GM19438 (cell line): ENCODE measurements at regions not wholly inside any gene's neighbourhood (a gene's known extent, or its start where the extent isn't known, plus 50 kb on each side); places are given as distances from the start of the nearest gene placed in this dataset.

Experiments used
- ATAC-seq: cut with Tn5 transposase; IDR thresholded peaks from one replicate; pipeline ENCODE4 v1.9.1; 2021; ENCODE audit warnings: low read depth; ENCODE audit not compliant: unreplicated experiment

DNA sequence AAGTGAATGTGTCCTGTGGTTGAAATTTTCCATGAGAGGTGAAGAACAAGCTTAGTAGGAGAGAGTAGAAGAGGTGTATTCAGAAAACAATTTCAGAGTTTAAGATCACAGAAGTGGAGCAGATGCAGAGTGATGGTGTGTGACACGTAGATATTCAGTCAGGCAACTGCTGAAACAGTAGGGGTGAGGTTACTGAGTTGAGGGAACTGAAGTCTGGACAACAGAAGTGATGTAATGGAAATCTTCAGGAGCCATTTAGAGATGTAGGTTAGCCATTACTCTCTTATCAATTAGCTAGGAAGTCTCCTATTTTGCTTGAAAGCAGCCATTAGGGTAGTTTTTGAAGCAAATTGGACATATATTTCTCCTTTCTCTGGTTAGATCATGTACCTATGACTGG, 584.4 kb downstream of the PKHD1 start:
- no peak for ATAC-seq

DNA sequence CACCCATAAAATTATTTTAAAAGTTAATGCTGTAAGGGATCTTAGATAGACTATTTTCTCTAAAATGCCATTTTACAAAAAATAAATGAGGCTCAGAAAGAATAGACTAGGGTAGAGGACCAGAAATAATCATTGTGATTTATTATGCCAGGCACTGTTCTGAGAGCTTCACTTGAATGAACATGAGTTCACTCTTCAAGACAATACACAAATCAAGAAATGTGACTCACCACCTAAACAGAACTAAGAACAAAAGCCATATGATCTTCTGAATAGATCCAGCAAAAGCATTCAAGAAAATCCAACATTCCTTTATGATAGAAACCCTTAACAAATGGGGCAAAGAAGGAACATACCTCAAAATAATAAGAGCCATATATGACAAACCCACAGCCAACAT, 582.0 kb downstream of the PKHD1 start:
- ATAC-seq, result no peak

DNA sequence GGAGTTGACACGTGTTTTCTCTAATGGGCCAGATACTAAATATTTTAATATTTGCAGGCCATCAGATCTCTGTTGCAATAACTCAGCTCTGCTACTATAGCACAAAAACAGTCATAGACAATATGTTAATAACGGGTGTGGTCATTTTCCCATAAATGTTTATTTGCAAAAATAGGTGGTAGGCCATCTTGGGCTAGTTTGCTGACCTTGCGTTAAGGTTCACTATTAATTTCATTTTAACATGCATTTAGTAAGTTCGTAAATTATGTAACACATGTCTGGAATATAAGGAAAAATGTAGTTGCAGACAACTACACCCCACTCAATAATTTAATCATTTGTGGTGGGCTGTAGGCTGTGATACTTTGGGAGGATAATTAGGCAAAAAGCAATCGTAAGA, 577.8 kb downstream of the PKHD1 start:
- no peak for ATAC-seq

DNA sequence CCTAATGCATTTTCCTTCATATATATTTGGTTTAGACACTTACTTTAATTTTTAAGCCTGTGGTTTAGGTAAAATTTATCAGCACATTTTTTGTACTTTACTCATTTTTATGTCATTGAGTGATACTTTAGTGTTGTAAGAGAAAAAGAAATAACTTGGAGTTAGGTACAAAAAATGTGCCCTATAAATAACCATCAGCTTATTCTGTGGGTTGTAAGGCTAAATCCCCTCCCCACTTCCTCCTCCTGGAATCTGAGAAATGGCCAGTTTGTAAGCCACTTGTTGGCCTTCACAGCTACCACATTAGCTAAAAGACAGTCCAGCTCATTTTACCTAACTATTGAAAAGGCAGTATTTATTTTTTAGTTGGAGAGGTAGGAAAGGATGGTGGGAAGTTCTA, 576.3 kb downstream of the PKHD1 start:
- ATAC-seq, result no peak

DNA sequence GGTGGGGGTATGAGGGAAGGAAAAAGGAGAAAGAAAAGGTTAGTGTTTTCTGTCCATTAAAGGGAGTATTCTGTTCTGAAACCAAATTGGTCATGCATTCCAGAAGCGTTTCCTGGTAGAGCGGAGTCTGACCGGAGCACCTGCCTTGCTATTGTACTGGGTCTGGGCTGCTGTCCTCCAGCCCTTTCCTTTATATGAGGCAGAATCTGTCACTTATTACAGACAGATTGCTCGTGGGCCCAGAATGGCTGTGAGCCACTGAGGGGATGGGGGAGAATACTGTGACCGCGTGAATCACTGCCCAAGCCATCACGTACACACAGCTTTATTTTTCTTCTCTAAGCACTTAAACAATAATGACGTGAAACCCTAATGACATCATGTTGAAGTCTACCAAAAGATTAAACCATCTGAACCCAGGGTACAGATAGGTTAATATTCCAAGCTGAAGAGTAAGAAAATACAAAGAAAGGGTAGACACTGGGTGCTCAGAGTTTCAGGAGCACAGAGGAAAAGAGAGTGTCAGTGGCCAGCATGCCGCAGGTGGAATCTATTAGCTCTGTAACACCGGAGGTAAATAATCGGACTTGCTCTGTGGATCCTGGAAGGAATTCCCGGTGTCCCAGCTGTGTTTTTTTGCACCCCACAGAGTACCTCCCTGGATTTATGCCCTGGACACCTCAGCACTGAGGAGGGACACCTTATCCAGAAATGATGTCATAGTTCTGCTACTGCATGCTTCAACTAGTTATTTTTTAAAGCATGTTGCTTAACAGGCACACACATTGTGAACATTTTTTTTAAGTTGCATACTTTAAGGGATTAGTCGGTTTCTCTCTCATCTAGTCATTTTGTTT, 573.3 kb downstream of the PKHD1 start:
- no peak for ATAC-seq

DNA sequence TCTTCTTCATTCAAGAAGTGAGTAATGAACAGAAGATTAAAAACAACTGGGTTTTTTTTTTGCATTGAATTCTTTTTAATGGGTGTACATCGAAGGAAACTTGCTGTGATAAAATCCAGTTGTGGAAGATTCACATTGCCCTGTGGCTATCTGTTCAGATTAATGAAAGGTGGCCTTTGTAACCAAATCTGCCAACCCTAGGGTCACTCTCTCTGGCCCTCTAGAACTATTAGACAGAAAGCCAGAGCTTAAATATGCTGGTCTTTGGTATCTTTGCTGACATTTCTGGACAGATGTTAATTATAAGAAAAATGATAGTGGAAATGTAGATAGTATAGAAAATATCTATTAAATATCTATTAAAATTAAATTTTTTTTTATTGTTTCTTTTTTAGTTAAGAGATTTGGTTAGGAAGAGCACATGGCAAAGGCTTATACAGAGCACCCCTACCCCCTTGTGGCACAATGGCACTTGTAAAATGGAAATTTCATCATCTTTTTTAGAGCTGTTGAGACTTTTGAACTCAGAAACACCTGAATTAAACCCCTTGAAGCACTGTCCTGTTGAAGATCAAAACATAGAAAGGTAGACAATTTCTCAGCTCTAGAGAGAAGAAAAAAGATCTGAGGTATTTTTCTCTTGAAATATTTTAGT, 572.5 kb downstream of the PKHD1 start:
- ATAC-seq, result no peak

DNA sequence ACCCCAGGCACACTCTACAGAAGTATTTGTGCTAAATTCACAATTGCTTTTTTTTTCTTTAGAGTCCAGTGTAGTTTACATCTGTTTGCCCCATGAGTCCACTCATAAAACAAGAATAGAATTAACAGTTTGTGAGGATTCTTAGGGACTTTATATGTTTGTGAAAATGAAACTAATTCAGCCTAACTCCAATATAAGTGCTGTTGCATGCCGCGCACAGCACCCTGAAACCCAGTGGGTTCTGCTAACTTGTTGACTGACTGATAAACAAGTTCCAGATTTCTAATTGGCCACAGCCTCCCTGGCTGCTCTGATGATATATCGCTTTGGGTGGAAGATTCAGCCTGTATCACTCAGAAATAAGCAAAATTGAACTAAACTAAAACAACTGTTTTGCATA, 561.4 kb downstream of the PKHD1 start:
- no peak for ATAC-seq

DNA sequence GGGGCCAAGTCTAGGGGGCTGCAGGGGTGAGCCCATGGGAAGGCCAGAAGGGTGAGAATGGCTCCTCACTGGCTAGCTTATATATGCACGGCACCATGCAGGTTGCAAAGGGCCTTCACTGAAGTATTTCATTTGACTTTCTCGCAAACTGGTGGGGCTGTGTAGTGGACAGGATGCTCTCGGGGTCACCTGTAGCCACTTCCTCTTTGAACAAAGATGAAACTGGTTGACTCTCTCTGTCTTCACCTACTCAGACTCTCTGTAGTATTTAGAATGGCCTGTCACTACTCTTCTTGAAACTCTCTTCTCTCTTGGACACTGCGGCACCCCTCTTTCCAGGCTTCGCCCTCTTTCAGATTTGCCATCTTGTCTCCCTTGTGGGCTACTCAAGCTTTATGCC, 560.5 kb downstream of the PKHD1 start:
- no peak for ATAC-seq

DNA sequence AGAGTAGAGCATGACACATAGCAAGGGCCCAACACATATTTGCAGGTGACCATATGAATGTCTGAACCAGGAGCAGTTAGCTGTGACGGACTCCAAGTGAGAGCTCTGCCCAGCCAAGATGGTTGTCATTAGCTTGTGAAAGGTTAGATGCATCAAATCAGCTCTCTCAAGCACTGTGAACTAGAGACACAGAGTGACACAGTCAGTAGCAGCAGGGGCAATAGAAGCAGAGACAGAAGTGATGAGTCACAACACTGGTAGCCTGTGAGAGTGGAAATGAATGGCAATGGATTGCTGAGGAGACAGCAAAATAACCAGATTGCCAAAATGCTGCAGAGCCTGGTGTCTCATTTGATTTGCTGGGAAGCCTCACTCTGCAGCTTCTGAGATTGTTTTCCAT, 558.9 kb downstream of the PKHD1 start:
- no peak for ATAC-seq

DNA sequence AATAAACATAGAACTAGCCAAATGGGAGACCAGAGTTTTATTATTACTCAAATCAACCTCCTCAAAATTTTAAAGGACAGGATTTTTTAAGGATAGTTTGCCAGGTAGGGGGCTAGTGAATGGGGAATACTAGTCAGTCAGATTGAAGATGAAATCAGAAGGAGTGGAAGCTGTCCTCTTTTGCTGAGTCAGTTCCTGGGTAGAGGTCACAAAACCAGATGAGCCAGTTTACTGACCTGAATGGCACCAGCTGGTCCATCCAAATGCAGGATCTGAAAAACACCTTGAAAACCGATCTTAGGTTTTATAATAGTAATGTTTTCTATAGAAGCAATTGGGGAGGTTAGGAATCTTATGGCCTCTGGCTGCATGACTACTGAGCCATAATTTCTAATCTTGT, 558.2 kb downstream of the PKHD1 start:
- ATAC-seq, result no peak

DNA sequence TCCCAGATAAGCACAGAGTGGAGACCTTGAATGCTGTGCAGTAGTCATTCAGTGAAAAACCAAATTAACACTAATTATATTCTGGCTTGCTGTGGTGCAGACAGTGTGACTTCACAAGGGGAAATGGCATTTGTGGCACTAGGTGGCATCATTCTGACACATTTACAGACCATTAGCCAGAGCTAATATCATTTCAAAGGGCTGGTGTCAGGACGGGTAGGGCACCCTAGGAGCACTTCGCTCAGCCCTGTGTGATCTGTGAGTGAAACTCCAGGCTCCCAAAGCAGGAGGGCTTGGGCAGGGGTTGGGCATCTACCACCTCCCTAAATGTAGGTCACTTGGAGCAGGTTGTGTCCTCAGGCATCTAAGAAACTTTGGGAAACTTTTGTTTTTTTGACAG, 555.8 kb downstream of the PKHD1 start:
- no peak for ATAC-seq

DNA sequence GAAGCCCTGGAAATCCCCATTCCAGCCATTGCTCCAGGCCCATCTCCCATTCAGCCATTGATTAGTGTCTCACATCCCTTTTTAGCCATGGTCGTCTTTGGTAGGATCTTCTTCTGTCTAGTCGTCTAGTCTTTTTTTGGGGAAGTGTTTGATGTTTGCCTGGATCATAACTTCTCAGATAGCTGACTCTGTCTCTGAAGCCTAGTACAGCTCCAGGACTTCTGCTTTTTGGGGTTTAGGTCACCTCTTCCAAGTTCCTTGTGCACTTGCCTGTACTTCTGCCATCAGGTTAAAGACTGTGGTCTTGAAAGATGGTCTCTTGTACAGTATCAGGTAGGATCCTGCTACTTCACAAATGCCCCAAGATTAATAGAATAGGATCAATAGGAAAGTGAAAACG, 553.5 kb downstream of the PKHD1 start:
- ATAC-seq, result no peak

DNA sequence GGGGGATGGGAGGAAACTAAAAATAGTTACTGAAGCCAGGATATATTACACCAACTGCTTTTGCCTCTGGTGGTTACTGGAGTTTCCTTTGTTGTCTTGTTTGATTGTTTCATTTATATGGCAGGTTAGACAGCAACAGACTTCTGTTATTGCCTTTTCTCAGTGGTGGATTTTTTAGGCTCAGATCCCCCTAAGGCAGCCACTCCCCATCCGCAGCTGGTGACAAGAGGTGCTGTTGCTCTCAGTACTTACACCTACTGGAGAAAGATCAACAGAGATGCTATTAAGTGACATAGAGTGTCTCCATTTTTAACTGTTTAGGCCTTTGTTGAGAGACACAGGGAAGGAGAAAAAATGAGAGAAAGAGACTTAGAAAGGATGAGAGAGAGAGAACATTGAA, 552.1 kb downstream of the PKHD1 start:
- ATAC-seq, result no peak

DNA sequence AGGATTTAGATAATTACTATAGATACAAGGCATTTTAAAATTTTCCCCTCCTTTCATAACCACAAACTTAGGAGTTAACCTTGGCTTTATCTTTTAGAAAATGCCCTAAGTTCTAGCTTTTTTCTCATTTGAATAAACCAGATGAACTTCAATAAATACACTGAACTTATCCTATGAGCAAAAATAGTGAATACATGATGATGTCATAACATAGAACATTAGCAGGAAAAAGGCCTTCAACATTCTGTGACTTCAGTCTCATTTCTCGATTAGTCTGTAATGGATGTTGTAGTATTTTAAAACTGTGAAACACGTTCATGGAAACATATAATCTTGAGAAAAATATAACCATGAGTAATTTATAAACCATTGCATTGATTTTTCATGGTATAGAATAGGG, 550.7 kb downstream of the PKHD1 start:
- ATAC-seq, result no peak

DNA sequence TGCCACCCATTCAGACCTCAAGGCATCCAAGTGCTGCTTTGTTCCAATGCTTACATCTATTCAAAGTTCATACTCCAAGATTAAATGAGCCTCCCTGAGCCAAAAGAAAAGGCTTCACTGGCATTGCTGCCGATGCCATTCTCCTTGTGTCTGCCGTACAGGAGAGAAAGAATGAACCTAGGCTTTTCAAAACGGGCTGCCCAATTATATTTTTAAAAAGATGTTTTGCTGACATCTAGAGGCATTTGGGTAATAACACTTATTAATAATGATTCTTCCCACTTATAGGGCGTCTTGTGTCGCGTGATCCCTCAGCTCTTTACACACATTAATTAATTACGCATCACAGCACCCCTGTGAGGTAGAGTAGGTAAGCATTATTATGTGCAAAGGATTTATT, 545.6 kb downstream of the PKHD1 start:
- no peak for ATAC-seq

DNA sequence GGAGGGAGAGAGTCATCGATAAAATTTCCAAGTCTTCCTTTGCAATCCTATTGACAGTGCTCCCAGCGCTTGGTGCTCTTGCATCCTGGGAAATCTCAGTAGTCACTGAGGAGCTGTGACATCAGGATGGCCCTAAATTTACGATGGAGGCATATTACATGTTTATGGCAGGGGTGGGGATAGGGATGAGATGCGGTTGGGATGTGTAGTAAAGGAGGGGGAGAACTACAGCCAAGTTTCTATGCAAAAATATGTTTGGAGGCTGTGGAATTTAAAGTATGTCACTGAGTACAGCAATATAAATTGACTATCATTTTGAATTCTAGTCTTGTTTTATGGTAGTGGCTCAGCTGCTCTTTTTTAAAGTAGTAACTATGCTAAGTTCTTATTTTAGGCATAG, 544.9 kb downstream of the PKHD1 start:
- no peak for ATAC-seq

DNA sequence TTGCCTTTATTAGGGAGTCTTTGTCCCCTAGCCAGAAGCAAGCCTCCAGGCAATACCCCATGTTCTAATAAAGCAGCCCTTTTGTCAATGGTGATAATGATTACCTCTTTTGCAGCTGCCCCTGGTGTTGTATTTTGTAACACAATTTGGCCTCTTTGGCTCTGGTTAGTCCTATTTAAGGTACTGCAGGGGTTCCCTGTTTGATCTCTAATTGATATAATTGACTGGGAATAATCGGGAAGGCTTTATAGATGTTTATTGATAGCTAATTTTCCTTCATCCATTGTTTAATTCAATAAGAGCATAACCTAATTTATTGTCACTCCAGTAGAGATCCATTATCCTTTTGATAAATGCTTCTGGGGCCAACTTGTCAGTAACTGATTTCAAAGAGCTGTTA, 537.2 kb downstream of the PKHD1 start:
- ATAC-seq, result no peak

DNA sequence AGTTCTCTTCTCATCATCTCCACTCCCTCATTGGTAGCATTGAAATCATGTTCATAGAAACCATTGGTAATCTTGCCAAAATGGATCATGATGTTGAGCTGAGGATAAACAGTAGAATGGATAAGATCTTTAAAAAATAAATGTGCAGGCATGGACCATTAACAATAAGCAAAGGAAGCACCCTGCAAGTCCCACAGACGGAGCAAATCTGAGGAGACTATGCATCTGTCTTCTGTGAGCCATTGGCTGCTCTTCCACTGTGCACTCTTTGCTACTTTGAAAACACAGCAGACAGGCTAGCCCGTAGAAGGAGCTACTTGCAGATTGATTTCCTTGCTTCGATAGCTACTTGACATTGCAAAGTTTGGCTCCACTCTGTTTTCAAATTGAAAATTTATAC, 535.0 kb downstream of the PKHD1 start:
- no peak for ATAC-seq

DNA sequence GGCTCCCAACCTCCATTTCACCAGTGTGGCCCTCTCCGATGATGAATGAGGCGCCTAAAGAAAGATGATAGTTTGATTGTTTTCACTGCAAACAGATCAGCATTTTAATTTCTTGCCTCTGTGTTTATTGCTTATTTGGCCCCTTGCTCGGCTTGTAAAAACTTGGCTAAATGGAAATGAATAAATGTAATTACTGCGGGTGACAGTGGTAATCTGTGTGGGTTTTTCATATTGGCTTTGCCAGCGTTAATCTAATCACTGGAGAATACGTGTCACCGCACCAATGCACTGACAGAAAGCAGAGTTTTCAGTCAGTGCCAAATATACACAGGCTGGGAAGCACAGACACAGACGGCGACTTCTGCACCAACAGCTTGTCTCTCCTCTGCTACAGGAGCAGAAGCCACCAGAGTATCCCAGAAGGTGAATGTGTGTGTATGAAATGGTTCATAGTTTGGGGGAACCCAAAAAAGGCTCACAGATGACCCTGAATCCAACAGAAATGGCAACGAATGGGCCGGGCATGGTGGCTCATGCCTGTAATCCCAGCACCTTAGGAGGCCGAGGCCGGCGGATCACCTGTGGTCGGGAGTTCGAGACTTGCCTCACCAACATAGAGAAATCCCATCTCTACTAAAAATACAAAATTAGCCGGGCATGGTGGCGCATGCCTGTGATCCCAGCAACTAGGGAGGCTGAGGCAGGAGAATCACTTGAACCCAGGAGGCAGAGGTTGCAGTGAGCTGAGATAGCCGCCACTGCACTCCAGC, 534.0 kb downstream of the PKHD1 start:
- no peak for ATAC-seq

DNA sequence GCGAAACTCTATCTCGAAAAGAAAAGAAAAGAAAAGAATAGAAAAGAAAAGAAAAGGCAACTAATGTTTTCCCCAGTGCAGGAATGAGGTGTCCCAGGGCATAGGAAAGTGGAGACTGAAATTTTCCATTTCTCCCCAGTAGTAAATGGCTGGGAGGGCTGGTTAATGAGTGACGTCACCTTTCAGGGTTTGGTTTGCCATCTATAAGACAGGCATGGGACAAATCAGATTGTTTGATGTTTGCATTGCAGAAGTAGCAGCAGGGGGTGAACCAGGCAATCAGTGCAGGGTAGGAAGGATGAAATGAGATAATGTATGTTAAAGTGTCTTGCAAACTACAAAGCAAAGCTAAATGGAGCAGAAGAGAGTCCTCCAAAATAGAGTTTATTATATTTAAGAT, 533.4 kb downstream of the PKHD1 start:
- ATAC-seq, result no peak

DNA sequence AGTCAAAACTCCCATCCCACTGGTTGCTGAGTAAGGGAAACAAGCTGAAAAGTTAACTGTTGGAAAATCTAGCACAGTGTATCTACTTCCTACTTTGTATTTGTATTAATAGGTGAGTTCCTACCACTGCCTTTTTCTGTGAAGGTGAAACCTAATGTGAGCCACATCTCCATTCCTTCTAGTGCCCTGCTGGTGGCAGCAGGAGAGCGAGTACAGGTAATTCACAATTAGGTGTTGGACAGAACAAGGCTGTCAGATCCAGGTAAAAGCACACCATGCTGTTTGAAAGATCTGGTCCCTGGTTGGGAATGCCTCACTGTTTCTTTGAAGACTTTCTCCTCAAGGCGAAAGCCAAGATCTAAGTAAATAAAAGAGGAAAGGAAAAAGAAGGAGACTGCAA, 528.4 kb downstream of the PKHD1 start:
- ATAC-seq, result no peak

DNA sequence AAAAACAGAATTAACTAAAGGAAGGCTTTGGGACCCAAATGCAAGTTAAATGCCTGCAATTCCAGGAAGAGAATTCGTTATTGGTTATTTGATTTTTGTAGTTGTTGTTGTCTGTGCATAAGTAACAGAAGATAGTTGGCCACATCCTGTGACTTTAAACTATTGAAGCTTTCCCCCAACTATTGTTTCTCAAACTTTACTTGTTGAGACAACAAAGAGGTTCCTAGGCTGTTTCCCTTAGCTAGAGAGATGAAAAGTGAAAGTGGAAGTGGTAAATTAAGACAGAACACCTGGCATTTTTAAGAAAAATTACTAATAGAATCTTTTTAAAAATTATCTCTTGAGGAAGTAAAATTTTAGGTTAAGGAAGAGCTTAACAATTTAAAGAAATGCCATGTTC, 525.2 kb downstream of the PKHD1 start:
- ATAC-seq, result peak; percentile 98
